Fibroblast of villous mesenchyme (primary cell): ENCODE measurements at regions not wholly inside any gene's neighbourhood (a gene's known extent, or its start where the extent isn't known, plus 50 kb on each side); places are given as distances from the start of the nearest gene placed in this dataset.
A peak's percentile ranks its signal among the peaks of the same experiment; 100 is the strongest.

ENCODE experiments used
- DNase-seq: peaks from one replicate; pipeline ENCODE4 v3.0.0-alpha.2; 2010; ENCODE audit warnings: low read depth
- H3K4me3 ChIP-seq: 2 replicates; pipeline ENCODE4 v1.5.1; 2011; ENCODE audit warnings: low read depth, mild to moderate bottlenecking, low read length
- TF ChIP-seq, protein P1 (sequence below): IDR thresholded peaks from 2 replicates; pipeline ENCODE4 v1.5.1; 2012; ENCODE audit warnings: low read depth, mild to moderate bottlenecking, low read length; ENCODE audit not compliant: insufficient read depth

DNA sequence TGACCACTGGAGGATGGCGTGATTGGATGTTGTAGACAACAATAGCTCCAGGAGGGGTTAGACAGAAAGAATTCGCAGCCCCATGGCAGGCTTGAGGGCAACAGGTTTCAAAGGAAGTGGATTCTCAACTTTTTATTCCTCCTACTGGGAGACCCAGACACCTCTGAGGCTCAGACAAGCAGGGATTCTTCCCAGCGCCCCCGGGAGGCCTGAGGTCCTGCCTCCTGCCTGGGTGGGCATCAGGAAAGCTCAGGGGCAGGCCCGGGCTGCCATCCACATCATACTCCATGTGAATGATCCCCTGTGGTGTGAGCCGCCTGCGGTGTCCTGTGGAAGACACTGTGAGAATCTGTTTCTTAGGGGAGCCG is 203.5 kb downstream of the CYP26B1 start:
- no peak overlapping the region for H3K4me3 ChIP-seq

DNA sequence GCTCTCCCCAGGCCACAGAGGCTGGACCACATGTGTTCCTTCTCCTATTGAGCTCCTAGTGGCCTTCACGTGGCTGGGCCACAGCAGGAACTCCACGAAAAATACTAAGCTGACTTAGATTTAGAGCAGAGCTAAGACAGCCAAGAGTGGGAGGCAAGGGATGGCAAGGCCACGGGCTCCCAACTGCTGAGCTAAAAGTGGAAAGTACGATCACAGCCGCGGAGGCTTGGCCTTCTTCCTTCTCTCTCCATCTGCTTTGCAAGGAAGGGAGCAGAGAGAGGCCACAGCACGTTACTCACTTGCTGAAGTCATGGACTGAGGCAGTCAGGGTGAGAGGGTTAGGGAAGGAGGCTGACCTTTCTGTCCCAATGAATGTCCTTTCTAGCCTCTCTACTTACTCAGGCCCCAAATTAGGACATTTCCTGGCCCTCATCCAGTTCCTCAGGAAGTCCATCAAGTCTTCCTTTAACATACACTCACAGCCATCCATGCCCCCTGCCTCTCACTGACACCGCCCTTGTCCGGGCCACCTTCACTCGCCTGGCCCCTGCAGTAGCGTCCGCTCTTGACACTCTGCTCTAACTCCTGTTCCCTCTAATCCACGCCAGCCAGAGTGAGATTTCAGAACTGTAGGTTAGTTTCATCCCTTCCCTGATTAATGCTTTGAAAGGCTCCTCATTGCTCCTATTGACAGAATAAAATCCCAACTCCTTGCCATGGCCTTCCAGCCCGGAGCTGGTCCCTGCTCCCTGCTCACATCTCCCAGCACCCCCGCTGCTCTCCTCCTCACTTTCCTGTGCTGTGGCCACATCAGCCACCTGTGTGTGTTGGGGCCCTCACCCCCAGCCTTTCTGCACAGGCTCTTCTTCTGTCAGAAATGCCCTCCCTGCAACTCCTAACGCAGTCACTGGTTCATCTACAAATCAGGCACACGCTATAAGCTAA is 204.2 kb downstream of the CYP26B1 start:
- no peak overlapping the region for H3K4me3 ChIP-seq
- DNase-seq: no peak
- TF ChIP-seq, protein P1, sequence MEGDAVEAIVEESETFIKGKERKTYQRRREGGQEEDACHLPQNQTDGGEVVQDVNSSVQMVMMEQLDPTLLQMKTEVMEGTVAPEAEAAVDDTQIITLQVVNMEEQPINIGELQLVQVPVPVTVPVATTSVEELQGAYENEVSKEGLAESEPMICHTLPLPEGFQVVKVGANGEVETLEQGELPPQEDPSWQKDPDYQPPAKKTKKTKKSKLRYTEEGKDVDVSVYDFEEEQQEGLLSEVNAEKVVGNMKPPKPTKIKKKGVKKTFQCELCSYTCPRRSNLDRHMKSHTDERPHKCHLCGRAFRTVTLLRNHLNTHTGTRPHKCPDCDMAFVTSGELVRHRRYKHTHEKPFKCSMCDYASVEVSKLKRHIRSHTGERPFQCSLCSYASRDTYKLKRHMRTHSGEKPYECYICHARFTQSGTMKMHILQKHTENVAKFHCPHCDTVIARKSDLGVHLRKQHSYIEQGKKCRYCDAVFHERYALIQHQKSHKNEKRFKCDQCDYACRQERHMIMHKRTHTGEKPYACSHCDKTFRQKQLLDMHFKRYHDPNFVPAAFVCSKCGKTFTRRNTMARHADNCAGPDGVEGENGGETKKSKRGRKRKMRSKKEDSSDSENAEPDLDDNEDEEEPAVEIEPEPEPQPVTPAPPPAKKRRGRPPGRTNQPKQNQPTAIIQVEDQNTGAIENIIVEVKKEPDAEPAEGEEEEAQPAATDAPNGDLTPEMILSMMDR: no peak

More for the DNA sequence above, 203.5 kb downstream of the CYP26B1 start:
- TF ChIP-seq, protein P1: no peak
- no peak for DNase-seq

DNA sequence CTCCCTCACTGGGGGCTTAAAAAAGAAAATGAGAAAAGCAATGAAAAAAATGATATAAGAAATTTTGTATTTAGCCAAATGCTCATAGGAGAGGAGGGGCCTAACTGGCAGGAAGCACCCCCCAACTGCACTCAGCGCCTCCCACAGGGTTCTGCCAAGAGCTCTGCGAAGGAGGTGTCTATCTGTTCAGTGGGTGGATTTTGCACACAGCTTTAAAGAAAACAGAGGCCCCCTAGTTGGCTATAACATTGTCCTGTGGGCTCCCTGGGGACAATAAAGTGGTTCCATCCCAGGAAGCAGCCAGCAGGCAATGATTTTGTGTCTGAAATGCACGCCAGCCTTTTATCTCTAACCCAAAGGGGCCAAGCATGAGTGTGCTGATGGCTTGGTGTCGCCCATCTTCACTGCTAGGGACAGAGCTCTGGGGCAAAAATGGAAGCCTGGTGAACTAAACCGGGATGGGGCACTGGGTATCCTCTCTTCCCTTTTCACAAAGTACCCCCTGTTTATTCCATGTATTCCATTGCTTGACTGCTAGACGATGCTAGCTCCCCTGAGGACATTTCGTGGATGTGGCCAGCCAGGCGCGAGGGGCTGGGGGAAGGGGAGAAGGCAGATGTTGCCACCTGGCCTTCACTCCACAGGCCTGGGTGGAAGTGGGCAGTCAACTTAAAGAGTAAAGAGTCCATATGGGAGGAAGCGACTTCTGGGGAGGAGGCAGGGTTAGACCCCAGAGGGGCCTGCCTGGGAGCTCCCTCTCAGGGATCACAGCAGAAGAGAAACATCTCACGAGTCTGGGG is 205.7 kb downstream of the CYP26B1 start:
- H3K4me3 ChIP-seq: no peak overlapping the region
- no peak for DNase-seq
- TF ChIP-seq, protein P1: no peak

DNA sequence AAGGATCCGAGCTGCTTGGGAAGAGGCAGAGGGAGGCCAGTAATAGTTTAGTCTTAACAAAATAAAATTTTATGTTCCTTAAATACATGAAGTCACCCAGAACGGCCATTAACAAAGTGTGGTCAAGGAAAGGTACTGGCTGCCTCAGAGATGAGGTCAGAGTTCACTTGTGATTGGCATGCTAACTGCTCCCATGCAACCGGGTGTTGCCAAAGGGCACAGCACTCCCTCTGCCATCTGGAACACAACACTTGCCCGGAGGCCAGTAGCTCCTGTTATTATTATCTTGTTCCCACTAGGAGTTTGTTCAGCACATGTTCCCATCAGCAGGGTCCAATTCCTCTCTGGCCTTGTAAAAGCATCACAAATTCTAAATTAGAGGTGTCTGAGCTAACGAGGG is 207.0 kb downstream of the CYP26B1 start:
- no peak overlapping the region for H3K4me3 ChIP-seq
- TF ChIP-seq, protein P1: no peak
- peak; percentile 62 for DNase-seq

DNA sequence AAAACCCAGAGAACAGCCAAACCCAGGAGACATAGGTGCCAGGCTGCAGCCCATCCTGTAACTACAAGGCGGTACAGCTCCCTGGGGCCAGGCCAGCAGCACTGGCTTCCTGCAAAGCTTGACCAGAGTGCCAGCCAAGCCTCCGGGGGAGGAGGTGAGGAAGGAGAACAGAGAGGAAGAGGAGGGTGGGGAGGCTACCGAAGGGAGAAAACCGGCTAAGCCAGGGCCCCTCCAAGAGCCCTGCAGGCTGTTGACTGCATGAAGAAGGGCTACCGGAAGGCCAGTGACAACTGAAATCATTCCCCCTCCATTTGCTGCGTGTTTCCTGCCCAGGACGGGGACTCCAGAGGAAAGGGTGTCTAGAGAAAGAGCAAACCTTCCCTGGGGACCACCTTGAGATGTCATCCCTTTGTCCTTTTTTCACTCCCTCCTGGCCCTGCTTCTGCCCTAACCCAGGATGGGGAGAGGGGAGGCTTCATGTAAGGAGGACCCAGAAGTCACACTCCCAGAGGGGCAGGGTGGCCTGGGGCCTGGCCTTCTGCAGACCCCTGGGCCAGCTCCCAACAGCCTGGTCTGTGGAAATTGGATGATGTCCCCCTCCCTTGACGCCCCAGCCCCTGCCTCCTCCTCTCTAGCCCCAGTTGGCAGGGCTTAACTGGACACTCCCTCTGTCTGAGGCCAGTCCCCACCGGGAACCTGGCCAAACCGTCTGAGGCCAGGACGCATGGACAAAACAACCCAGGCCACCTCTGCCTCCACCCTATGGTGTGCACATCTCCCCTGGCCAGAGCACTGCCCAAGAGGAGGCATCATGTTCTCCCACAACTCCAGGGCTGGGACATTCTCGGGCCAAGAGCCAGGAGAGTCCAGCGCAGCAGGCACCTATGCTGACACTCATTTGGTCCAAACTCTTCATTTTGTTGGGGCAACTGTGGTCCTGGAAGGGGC is 207.8 kb downstream of the CYP26B1 start:
- no peak overlapping the region for H3K4me3 ChIP-seq
- TF ChIP-seq, protein P1: no peak
- peak; percentile 38 for DNase-seq
